Heart left ventricle (tissue), 16 donors: ENCODE measurements at regions not wholly inside any gene's neighbourhood (a gene's known extent, or its start where the extent isn't known, plus 50 kb on each side); places are given as distances from the start of the nearest gene placed in this dataset.

Experiments
- ATAC-seq, 4 donors: fragments of 200-7000 bp; cut with Tn5 transposase; one replicate each; pipeline ENCODE4 v1.9.1; 2020 to 2022; ENCODE audit warnings: moderate library complexity in 4 of 4, mild to moderate bottlenecking in 3 of 4, moderate number of reproducible peaks in 1 of 4
- DNase-seq, 5 donors: peaks; one replicate each; pipeline ENCODE4 v3.0.0-alpha.2; 2020
- H3K27ac ChIP-seq, 12 donors: fragments of 200-600 bp; sonication (generic) in 4 of 12; one replicate each; pipeline versions ENCODE4 v1.5.0 to v1.8.0; 2016 to 2022; ENCODE audit warnings: mild to moderate bottlenecking in 2 of 12
- H3K27me3 ChIP-seq, 9 donors: fragments of 200-600 bp; sonication (generic) in 2 of 9; one replicate each; pipeline versions ENCODE4 v1.5.1 to v1.8.0; 2016 to 2022; ENCODE audit warnings: mild to moderate bottlenecking in 3 of 9
- H3K36me3 ChIP-seq, 9 donors: fragments of 200-600 bp; sonication (generic) in 2 of 9; one replicate each; pipeline versions ENCODE4 v1.5.0 to v1.8.0; 2018 to 2022; ENCODE audit warnings: mild to moderate bottlenecking in 2 of 9
- H3K4me1 ChIP-seq, 12 donors: fragments of 200-600 bp; sonication (generic) in 4 of 12; one replicate each; pipeline versions ENCODE4 v1.5.0 to v1.8.0; 2016 to 2022; ENCODE audit warnings: mild to moderate bottlenecking in 3 of 12
- H3K4me3 ChIP-seq, 12 donors: fragments of 200-600 bp; sonication (generic) in 4 of 12; one replicate each; pipeline versions ENCODE4 v1.5.0 to v1.8.0; 2017 to 2022; ENCODE audit warnings: mild to moderate bottlenecking in 9 of 12, moderate library complexity in 4 of 12
- H3K9me3 ChIP-seq, 12 donors: fragments of 200-600 bp; sonication (generic) in 4 of 12; one replicate each; pipeline versions ENCODE4 v1.5.0 to v1.8.0; 2016 to 2022; ENCODE audit warnings: mild to moderate bottlenecking in 1 of 12
- CTCF ChIP-seq, 12 donors: fragments of 200-600 bp; sonication (generic) in 4 of 12; IDR thresholded peaks; one replicate each; pipeline versions ENCODE4 v1.5.0 to v1.8.0; 2018 to 2022; ENCODE audit warnings: antibody characterized with exemption in 12 of 12, mild to moderate bottlenecking in 5 of 12
- POLR2A ChIP-seq, 2 donors: fragments of 450-650 bp; IDR thresholded peaks; one replicate each; pipeline ENCODE4 v1.6.1; 2017; ENCODE audit warnings: antibody characterized with exemption in 2 of 2, mild to moderate bottlenecking in 2 of 2, moderate library complexity in 2 of 2
- WGBS, 4 donors: extraction: QIAGEN DNeasy Blood & Tissue Kit in 2 of 4; methylation state at CpG; one replicate each; pipeline versions ENCODE4 v1.1.5 to v1.1.7; 2013 to 2018; 5-methylcytosine and 5-hydroxymethylcytosine counted together
- intact Hi-C, 10 donors: fragments of 100-400 bp; cut with DNase I; formaldehyde crosslinking; loops; one replicate each; pipeline versions ENCODE4 v1.11.1 to v1.14.2; 2022
- donor health status: ischemic (EF 13 %, LVEDD 7.1; RV severe dilation, severe dysfunction).
- donor health status: healthy with polysubstance abuse.
- donor health status: DM: no; HTN: yes; CAD: no.
- donor health status: DM: no; HTN: no; CAD: no.
- donor health status: ischemic (EF 25% LVEDD 6.9; RV normal size, moderate dysfunction).
- donor health status: ischemic (EF 25% LVEDD 5.7; RV mildly dilated, moderate dysfunction).
- donor health status: healthy.
- donor health status: DM: yes; HTN: yes; CAD: no.
- donor health status: ischemic (EF 35%, LVEDD 5.7; RV mildly dilated, moderate dysfunction).
- donor health status: nonischemic (EF 11% LVEDD 7.7; RV severe dilation, severe dysfunction).
- donor health status: DM: yes; HTN: yes; CAD: no.
- donor health status: PGD.
- donor health status: ischemic (EF 29% LVEDD 5.4; RV normal size, mild dysfunction).
- donor health status: nonischemic (EF 23%, LVEDD 6.1; RV moderate dilation, normal function).

- Histone ChIP-seq H3K9me3 (no peaks in the 10 kb centered on the region), H3K27ac (no peak overlapping the region), H3K27me3 (no peaks in the 10 kb centered on the region), H3K36me3 (no peaks in the 10 kb centered on the region), H3K4me3 (no peak overlapping the region), H3K4me1 (peaks cover 0 to 17% (median 6%) of the 10 kb centered on the region in 12 donors)
- DNase-seq (no peak), ATAC-seq (no peak)
- intact Hi-C loops = no loop called here
- no peak for TF ChIP-seq POLR2A (IDR thresholded peaks at IDR 0.05)
- WGBS, 4 donors = 63 to 72% (median 69%) methylated on average over 3 of the region's 3 CpGs
Observed at GRCh38 chr12:105978686-105979085, 160.1 kb downstream of the NUAK1 start.

- WGBS, 4 donors = 91 to 100% (median 98%) methylated on average over 1 of the region's 1 CpG
- no peak for DNase-seq
- Histone ChIP-seq H3K9me3 (no peaks in the 10 kb centered on the region), H3K27ac (no peak overlapping the region), H3K36me3 (no peaks in the 10 kb centered on the region), H3K4me3 (no peak overlapping the region), H3K27me3 (no peaks in the 10 kb centered on the region), H3K4me1 (peaks cover 0 to 17% (median 6%) of the 10 kb centered on the region in 12 donors)
- intact Hi-C loops = loop anchor here in 3 of 10 donors (1.0 to 5.0 kb wide), 4 partner anchors 28 to 163 kb away; partner anchors contain the start of gene NUAK1 (in 1 of the 3)
- TF ChIP-seq POLR2A (IDR thresholded peaks at IDR 0.05) = no peak
- TF ChIP-seq CTCF (IDR thresholded peaks at IDR 0.05) = no peak
- ATAC-seq = no peak
Observed at GRCh38 chr12:105980085-105980484, 158.7 kb downstream of the NUAK1 start.

GRCh38 chr12:105980533-105980932 is 158.2 kb downstream of the NUAK1 start:
- WGBS, 4 donors = 82 to 93% (median 88%) methylated on average over 5 of the region's 5 CpGs
- ATAC-seq (no peak), DNase-seq (no peak)

GRCh38 chr12:105982022-105982421 is 156.7 kb downstream of the NUAK1 start:
- ATAC-seq = peak; percentile 83 to 95 (median 92)
- H3K9me3 ChIP-seq = no peaks in the 10 kb centered on the region
- WGBS, 4 donors = 31 to 38% (median 35%) methylated on average over 6 of the region's 6 CpGs
- peaks cover 0 to 17% (median 6%) of the 10 kb centered on the region in 12 donors for H3K4me1 ChIP-seq
- H3K4me3 ChIP-seq = no peak overlapping the region
- H3K27ac ChIP-seq = peak overlapping the region in 7 of 12 donors; percentile 43 to 76 (median 61)
- TF ChIP-seq POLR2A (IDR thresholded peaks at IDR 0.05) = no peak
- TF ChIP-seq CTCF (IDR thresholded peaks at IDR 0.05) = no peak
- no peaks in the 10 kb centered on the region for H3K36me3 ChIP-seq
- intact Hi-C loops = loop anchor here in 2 of 10 donors (5.0 kb wide), 3 partner anchors 40 to 165 kb away; partner anchors contain the start of gene NUAK1 (in 1 of the 2)
- no peaks in the 10 kb centered on the region for H3K27me3 ChIP-seq
- DNase-seq = peak in 3 of 5 donors; percentile 48 to 79 (median 71)

More at GRCh38 chr12:105980533-105980932, 158.2 kb downstream of the NUAK1 start:
- no peak for TF ChIP-seq POLR2A (IDR thresholded peaks at IDR 0.05)
- no peak for TF ChIP-seq CTCF (IDR thresholded peaks at IDR 0.05)
- no peak overlapping the region for H3K4me3 ChIP-seq
- H3K4me1 ChIP-seq = peaks cover 0 to 17% (median 6%) of the 10 kb centered on the region in 12 donors
- H3K9me3 ChIP-seq = no peaks in the 10 kb centered on the region
- no peaks in the 10 kb centered on the region for H3K36me3 ChIP-seq
- intact Hi-C loops = loop anchor here in 3 of 10 donors (1.0 to 5.0 kb wide), 4 partner anchors 28 to 163 kb away; partner anchors contain the start of gene NUAK1 (in 1 of the 3)
- H3K27ac ChIP-seq = peak overlapping the region in 1 of 12 donors; percentile 25
- no peaks in the 10 kb centered on the region for H3K27me3 ChIP-seq
